ENCODE measurements at regions not wholly inside any gene's neighbourhood (a gene's known extent, or its start where the extent isn't known, plus 50 kb on each side); places are given as distances from the start of the nearest gene placed in this dataset.

DNA sequence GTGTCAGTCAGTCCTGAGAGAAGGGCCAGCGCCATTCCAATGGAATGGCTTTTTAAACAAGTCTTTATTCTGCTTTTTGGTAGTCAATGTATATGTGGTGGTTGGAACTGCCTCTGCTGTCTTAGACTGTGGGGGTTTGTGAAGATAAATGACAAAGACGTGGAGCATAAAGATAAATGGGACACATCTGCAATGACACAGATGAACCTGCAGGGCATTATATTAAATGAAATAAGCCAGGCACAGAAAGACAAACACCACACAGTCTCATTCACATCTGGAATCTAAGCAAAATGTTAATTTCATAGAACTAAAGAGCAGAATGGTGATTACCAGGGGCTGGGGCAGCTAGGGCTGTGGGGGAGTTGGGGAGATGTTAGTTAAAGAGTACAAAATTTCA is 912.8 kb upstream of the MAN1A1 start:
- FAIRE-seq (no peak), DNase-seq (ENCODE audit: low read depth) (no peak)
- TF ChIP-seq, protein P1, sequence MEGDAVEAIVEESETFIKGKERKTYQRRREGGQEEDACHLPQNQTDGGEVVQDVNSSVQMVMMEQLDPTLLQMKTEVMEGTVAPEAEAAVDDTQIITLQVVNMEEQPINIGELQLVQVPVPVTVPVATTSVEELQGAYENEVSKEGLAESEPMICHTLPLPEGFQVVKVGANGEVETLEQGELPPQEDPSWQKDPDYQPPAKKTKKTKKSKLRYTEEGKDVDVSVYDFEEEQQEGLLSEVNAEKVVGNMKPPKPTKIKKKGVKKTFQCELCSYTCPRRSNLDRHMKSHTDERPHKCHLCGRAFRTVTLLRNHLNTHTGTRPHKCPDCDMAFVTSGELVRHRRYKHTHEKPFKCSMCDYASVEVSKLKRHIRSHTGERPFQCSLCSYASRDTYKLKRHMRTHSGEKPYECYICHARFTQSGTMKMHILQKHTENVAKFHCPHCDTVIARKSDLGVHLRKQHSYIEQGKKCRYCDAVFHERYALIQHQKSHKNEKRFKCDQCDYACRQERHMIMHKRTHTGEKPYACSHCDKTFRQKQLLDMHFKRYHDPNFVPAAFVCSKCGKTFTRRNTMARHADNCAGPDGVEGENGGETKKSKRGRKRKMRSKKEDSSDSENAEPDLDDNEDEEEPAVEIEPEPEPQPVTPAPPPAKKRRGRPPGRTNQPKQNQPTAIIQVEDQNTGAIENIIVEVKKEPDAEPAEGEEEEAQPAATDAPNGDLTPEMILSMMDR (IDR thresholded peaks at IDR 0.05; ENCODE audit: insufficient read depth, low read length, severe bottlenecking), result no peak
- Histone ChIP-seq H3K36me3 (ENCODE audit: control insufficient read depth, insufficient read depth, low read length) (no peaks in the 10 kb centered on the region), H3K27me3 (ENCODE audit: control insufficient read depth, insufficient read depth, low read length) (no peaks in the 10 kb centered on the region), H3K4me3 (ENCODE audit: low read depth, low read length) (no peak overlapping the region)

DNA sequence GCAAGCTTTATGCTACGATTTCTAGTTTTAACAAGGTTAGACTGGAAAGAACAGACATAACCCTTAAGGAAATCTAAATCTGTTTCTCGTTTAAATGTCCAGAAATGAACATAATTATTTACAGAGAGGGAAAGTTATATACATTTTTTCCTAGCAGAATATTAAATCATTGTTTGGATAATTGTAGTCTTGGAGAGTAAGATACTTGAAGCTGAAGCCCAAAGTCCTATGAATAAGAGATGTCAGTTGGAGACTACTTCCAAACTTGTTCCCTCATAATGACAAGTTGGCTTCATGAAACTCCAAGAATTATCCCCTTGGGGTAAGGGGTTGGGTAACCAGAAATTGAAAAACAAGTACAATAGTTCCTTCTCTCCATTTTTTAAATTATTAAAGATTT is 911.1 kb upstream of the MAN1A1 start:
- no peak for FAIRE-seq
- DNase-seq (ENCODE audit: low read depth), result no peak
- H3K36me3 ChIP-seq (ENCODE audit: control insufficient read depth, insufficient read depth, low read length), result no peaks in the 10 kb centered on the region
- no peaks in the 10 kb centered on the region for H3K27me3 ChIP-seq (ENCODE audit: control insufficient read depth, insufficient read depth, low read length)
- H3K4me3 ChIP-seq (ENCODE audit: low read depth, low read length), result no peak overlapping the region
- TF ChIP-seq, protein P1 (IDR thresholded peaks at IDR 0.05; ENCODE audit: insufficient read depth, low read length, severe bottlenecking), result no peak

GRCh38 chr6:120254651-120255050 is 905.1 kb upstream of the MAN1A1 start:
- no peaks in the 10 kb centered on the region for H3K27me3 ChIP-seq (ENCODE audit: control insufficient read depth, insufficient read depth, low read length)
- DNase-seq (ENCODE audit: low read depth), result no peak
- no peaks in the 10 kb centered on the region for H3K36me3 ChIP-seq (ENCODE audit: control insufficient read depth, insufficient read depth, low read length)
- FAIRE-seq, result no peak
- H3K4me3 ChIP-seq (ENCODE audit: low read depth, low read length), result no peak overlapping the region
- TF ChIP-seq, protein P1 (IDR thresholded peaks at IDR 0.05; ENCODE audit: insufficient read depth, low read length, severe bottlenecking), result no peak

DNA sequence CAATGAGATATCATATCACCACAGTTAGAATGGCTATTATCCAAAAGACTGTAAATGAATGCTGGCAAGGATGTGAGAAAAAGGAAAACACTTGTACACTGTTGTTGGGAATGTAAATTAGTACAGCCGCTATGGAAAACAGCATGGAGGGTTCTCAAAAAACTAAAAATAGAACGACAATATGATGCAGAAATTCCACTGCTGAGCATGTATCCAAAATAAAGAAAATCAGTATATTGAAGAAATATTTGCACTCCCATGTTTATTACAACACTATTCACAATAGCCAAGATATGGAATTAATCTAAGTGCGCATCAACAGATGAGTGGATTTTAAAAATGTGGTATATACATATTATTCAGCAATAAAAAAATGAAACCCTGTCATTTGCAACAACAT is 898.9 kb upstream of the MAN1A1 start:
- Histone ChIP-seq H3K36me3 (ENCODE audit: control insufficient read depth, insufficient read depth, low read length) (no peaks in the 10 kb centered on the region), H3K4me3 (ENCODE audit: low read depth, low read length) (no peak overlapping the region), H3K27me3 (ENCODE audit: control insufficient read depth, insufficient read depth, low read length) (no peaks in the 10 kb centered on the region)
- TF ChIP-seq, protein P1 (IDR thresholded peaks at IDR 0.05; ENCODE audit: insufficient read depth, low read length, severe bottlenecking), result no peak
- no peak for FAIRE-seq
- no peak for DNase-seq (ENCODE audit: low read depth)

- DNase-seq (ENCODE audit: low read depth) (no peak), FAIRE-seq (no peak)
- no peak overlapping the region for H3K4me3 ChIP-seq (ENCODE audit: low read depth, low read length)
- no peaks in the 10 kb centered on the region for H3K36me3 ChIP-seq (ENCODE audit: control insufficient read depth, insufficient read depth, low read length)
- TF ChIP-seq, protein P1 (IDR thresholded peaks at IDR 0.05; ENCODE audit: insufficient read depth, low read length, severe bottlenecking), result no peak
- H3K27me3 ChIP-seq (ENCODE audit: control insufficient read depth, insufficient read depth, low read length), result no peaks in the 10 kb centered on the region
Observed at GRCh38 chr6:120237221-120237620, 887.7 kb upstream of the MAN1A1 start.

- Histone ChIP-seq H3K27me3 (ENCODE audit: control insufficient read depth, insufficient read depth, low read length) (no peaks in the 10 kb centered on the region), H3K36me3 (ENCODE audit: control insufficient read depth, insufficient read depth, low read length) (no peaks in the 10 kb centered on the region), H3K4me3 (ENCODE audit: low read depth, low read length) (no peak overlapping the region)
- TF ChIP-seq, protein P1 (IDR thresholded peaks at IDR 0.05; ENCODE audit: insufficient read depth, low read length, severe bottlenecking), result peak; percentile 49
- DNase-seq (ENCODE audit: low read depth) (peak; percentile 28), FAIRE-seq (no peak)
Observed at GRCh38 chr6:120230008-120230407, 880.4 kb upstream of the MAN1A1 start.

Data from bronchial epithelial cell (primary cell).